Choroid plexus epithelial cell (primary cell): ENCODE measurements at regions not wholly inside any gene's neighbourhood (a gene's known extent, or its start where the extent isn't known, plus 50 kb on each side); places are given as distances from the start of the nearest gene placed in this dataset.

Source experiments
- DNase-seq: peaks from one replicate; pipeline ENCODE4 v3.0.0-alpha.2; 2010; ENCODE audit warnings: low read depth
- H3K4me3 ChIP-seq: 2 replicates; pipeline ENCODE4 v1.5.1; 2011; ENCODE audit warnings: low read depth, mild to moderate bottlenecking, control low read depth, low read length, moderate library complexity
- CTCF ChIP-seq: conservative IDR thresholded peaks from 2 replicates; pipeline ENCODE4 v1.5.1; 2011; ENCODE audit warnings: low read depth, mild to moderate bottlenecking, control low read depth, inconsistent platforms, low read length, moderate library complexity

GRCh38 chr5:61817472-61818326 lies 485.6 kb downstream of the ZSWIM6 start:
- TF ChIP-seq CTCF = peak; percentile 84
- H3K4me3 ChIP-seq = no peak overlapping the region
- peak; percentile 68 for DNase-seq

GRCh38 chr5:61820836-61821235 lies 485.2 kb upstream of the KIF2A start:
- H3K4me3 ChIP-seq = no peak overlapping the region
- no peak for TF ChIP-seq CTCF
- no peak for DNase-seq

- no peak overlapping the region for H3K4me3 ChIP-seq
- DNase-seq = no peak
- no peak for TF ChIP-seq CTCF
These were observed 484.4 kb upstream of the KIF2A start for GRCh38 chr5:61821561-61821960.

GRCh38 chr5:61822584-61822983 lies 483.4 kb upstream of the KIF2A start:
- DNase-seq = no peak
- TF ChIP-seq CTCF = no peak
- no peak overlapping the region for H3K4me3 ChIP-seq

GRCh38 chr5:61823065-61823464 lies 482.9 kb upstream of the KIF2A start:
- H3K4me3 ChIP-seq = no peak overlapping the region
- DNase-seq = no peak
- TF ChIP-seq CTCF = no peak

- TF ChIP-seq CTCF = no peak
- no peak for DNase-seq
These were observed 482.2 kb upstream of the KIF2A start for GRCh38 chr5:61823781-61824180.

GRCh38 chr5:61824396-61824795 lies 481.6 kb upstream of the KIF2A start:
- H3K4me3 ChIP-seq = no peak overlapping the region
- no peak for TF ChIP-seq CTCF
- DNase-seq = no peak

More at GRCh38 chr5:61823781-61824180, 482.2 kb upstream of the KIF2A start:
- no peak overlapping the region for H3K4me3 ChIP-seq
